ENCODE measurements at regions not wholly inside any gene's neighbourhood (a gene's known extent, or its start where the extent isn't known, plus 50 kb on each side); places are given as distances from the start of the nearest gene placed in this dataset.

GRCh38 chr13:62407871-62408270, 992.2 kb upstream of the PCDH20 start:
- Histone ChIP-seq H2BK120ac (ENCODE audit: low read depth, low read length, poor library complexity, severe bottlenecking) (no peak overlapping the region), H3T11ph (ENCODE audit: low read length) (no peak overlapping the region), H3K4me2 (ENCODE audit: insufficient read depth, insufficient read length, low read length) (no peak overlapping the region), H3K18ac (ENCODE audit: insufficient read length, low read depth, low read length) (no peak overlapping the region), H2BK20ac (ENCODE audit: low read depth, low read length, poor library complexity, severe bottlenecking) (no peak overlapping the region), H2BK12ac (ENCODE audit: insufficient read length, low read depth, low read length) (no peak overlapping the region), H2BK15ac (ENCODE audit: low read depth, low read length) (no peak overlapping the region), H4K5ac (ENCODE audit: insufficient read length, low read depth, low read length) (no peak overlapping the region), H3K4ac (ENCODE audit: low read depth, low read length) (no peak overlapping the region), H3K27ac (ENCODE audit: insufficient read length, low read depth, low read length) (no peak overlapping the region), H3K56ac (ENCODE audit: insufficient read length, low read depth, low read length) (no peak overlapping the region), H3K9me3 (ENCODE audit: control insufficient read depth, low read depth, low read length) (no peaks in the 10 kb centered on the region), H3K14ac (ENCODE audit: insufficient read depth, low read length) (no peak overlapping the region), H3K79me1 (ENCODE audit: insufficient read depth, low read depth, low read length, poor library complexity, severe bottlenecking) (no peaks in the 10 kb centered on the region), H3K27me3 (ENCODE audit: insufficient read depth, low read length) (no peaks in the 10 kb centered on the region), H3K79me2 (ENCODE audit: insufficient read depth, low read length) (no peaks in the 10 kb centered on the region), H4K20me1 (ENCODE audit: control insufficient read depth, insufficient read depth, insufficient read length) (no peaks in the 10 kb centered on the region), H2AFZ (ENCODE audit: low read length) (no peak overlapping the region), H3K4me1 (ENCODE audit: insufficient read depth, low read length) (no peaks in the 10 kb centered on the region), H3K9ac (ENCODE audit: extremely low read depth, insufficient read length, low read length) (no peak overlapping the region), H2AK5ac (ENCODE audit: insufficient read length, low read length) (no peak overlapping the region), H2BK5ac (ENCODE audit: insufficient read length, low read length) (no peak overlapping the region), H3K23ac (ENCODE audit: insufficient read length, low read depth, low read length) (no peak overlapping the region), H4K8ac (replicated peaks; ENCODE audit: insufficient read length, low read depth, low read length) (no peak overlapping the region), H3K23me2 (ENCODE audit: insufficient read length, low read depth, low read length, poor library complexity, severe bottlenecking) (no peaks in the 10 kb centered on the region), H4K91ac (ENCODE audit: insufficient read length, low read depth, low read length) (no peak overlapping the region)
- H3K9me3 Mint-ChIP-seq = peaks cover 6 to 8% of the 10 kb centered on the region in 2 experiments; a peak in 3 of 5 replicates
- WGBS (ENCODE audit: extremely low coverage, insufficient read length, low lambda C conversion rate) = no CpG with 5 or more reads among the region's 5 CpGs
- H3K36me3 Mint-ChIP-seq (ENCODE audit: insufficient read depth in 1 of 3, low read depth in 3 of 3) = peaks cover 0 to 9% (median 0%) of the 10 kb centered on the region in 3 experiments; a peak in 3 of 7 replicates
- H3K27ac Mint-ChIP-seq = no peak overlapping the region
- TF ChIP-seq CTCF (conservative IDR thresholded peaks at IDR 0.05) = no peak
- DNase-seq = no peak
- H3K4me1 Mint-ChIP-seq = no peaks in the 10 kb centered on the region
- no peaks in the 10 kb centered on the region; the same call in 1 of the 2 replicates for H3K27me3 Mint-ChIP-seq (ENCODE audit: low read depth)
- no peak overlapping the region for H3K4me3 Mint-ChIP-seq
